ENCODE measurements at regions not wholly inside any gene's neighbourhood (a gene's known extent, or its start where the extent isn't known, plus 50 kb on each side); places are given as distances from the start of the nearest gene placed in this dataset.
A peak's percentile ranks its signal among the peaks of the same experiment; 100 is the strongest.

DNA sequence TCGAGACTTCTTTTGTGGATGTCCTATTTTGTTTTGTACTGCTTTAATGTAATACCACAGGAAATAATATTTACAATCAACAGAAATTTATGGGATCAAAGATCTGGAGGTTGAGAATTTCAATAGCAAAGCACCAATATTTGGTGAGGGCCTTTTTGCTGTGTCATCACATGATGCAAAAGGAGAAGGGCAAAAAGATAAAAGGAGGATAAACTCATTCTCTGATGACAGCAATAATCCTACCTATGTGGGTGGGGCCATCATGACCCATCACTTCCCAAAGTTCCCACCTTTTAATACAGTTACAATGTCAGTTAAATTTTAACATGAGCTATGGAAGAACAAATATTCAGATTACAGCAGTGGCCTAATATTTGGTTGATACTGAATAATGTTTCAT is 832.9 kb downstream of the OTOL1 start:
- DNase-seq (ENCODE audit: low read depth), result no peak
- TF ChIP-seq, protein P1, sequence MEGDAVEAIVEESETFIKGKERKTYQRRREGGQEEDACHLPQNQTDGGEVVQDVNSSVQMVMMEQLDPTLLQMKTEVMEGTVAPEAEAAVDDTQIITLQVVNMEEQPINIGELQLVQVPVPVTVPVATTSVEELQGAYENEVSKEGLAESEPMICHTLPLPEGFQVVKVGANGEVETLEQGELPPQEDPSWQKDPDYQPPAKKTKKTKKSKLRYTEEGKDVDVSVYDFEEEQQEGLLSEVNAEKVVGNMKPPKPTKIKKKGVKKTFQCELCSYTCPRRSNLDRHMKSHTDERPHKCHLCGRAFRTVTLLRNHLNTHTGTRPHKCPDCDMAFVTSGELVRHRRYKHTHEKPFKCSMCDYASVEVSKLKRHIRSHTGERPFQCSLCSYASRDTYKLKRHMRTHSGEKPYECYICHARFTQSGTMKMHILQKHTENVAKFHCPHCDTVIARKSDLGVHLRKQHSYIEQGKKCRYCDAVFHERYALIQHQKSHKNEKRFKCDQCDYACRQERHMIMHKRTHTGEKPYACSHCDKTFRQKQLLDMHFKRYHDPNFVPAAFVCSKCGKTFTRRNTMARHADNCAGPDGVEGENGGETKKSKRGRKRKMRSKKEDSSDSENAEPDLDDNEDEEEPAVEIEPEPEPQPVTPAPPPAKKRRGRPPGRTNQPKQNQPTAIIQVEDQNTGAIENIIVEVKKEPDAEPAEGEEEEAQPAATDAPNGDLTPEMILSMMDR (IDR thresholded peaks at IDR 0.05; ENCODE audit: low read length, missing control alignments), result no peak
- no peak overlapping the region for H3K4me3 ChIP-seq (replicated peaks; ENCODE audit: low read depth, low read length)

DNA sequence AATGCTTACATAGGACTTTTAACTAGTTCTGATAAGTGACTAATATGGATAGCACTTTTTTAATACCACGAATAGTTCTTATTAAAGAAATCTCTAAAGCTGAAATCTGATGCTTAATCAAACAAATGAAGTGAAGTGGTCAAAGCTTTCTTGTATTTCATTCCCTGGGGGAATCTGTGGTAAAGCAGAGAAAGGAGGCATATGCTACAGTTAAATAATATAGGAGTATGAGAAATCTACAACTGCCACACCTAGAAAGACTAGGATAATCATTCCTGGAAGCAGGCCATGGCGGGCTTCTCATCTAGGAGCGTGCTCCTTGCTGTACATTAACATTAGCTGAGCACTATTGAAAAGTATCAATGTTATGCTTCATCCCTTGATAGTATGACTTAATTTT is 835.7 kb downstream of the OTOL1 start:
- H3K4me3 ChIP-seq (replicated peaks; ENCODE audit: low read depth, low read length), result no peak overlapping the region
- DNase-seq (ENCODE audit: low read depth), result no peak
- TF ChIP-seq, protein P1 (IDR thresholded peaks at IDR 0.05; ENCODE audit: low read length, missing control alignments), result no peak

GRCh38 chr3:162334537-162334936 is 837.9 kb downstream of the OTOL1 start:
- no peak for DNase-seq (ENCODE audit: low read depth)
- H3K4me3 ChIP-seq (replicated peaks; ENCODE audit: low read depth, low read length), result no peak overlapping the region
- TF ChIP-seq, protein P1 (IDR thresholded peaks at IDR 0.05; ENCODE audit: low read length, missing control alignments), result no peak

DNA sequence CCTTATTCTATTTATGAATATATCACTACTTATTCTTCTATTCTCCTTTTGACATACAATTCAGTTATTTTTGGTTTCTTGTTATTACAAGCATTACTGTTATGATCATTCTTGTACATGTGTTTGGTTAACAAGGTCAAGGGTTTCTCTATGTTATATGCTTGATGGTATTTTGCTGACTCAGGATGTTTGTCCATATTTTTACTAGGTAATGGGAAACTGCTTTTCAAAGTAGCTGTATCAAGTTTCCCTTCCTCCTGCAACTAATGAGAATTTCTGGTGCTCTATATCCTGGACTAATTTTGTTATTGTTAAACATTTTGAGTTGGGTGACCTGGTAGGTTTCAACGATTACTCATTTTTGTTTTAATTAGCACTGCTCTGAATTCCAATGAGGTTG is 841.0 kb downstream of the OTOL1 start:
- no peak for DNase-seq (ENCODE audit: low read depth)
- TF ChIP-seq, protein P1 (IDR thresholded peaks at IDR 0.05; ENCODE audit: low read length, missing control alignments), result no peak
- no peak overlapping the region for H3K4me3 ChIP-seq (replicated peaks; ENCODE audit: low read depth, low read length)

DNA sequence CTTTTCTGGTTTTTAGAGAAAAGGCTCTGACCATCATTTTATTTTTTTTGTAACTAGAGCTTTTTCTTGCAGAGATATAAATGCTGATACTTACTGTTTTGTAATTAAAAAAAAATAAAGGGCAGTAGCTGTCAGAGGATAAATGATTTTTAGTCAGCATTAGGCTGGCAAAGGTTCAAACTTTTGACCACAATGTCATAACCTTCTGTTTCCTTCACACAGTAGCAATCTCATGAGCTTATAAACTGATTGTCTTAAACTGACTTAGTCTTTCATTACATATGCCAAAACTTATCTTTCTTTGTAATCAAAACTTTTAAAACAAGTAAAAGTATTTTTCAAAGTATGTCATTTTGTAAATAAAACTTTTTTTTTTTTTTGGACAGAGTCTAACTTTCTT is 841.9 kb downstream of the OTOL1 start:
- no peak overlapping the region for H3K4me3 ChIP-seq (replicated peaks; ENCODE audit: low read depth, low read length)
- TF ChIP-seq, protein P1 (IDR thresholded peaks at IDR 0.05; ENCODE audit: low read length, missing control alignments), result no peak
- peak; percentile 37 for DNase-seq (ENCODE audit: low read depth)

DNA sequence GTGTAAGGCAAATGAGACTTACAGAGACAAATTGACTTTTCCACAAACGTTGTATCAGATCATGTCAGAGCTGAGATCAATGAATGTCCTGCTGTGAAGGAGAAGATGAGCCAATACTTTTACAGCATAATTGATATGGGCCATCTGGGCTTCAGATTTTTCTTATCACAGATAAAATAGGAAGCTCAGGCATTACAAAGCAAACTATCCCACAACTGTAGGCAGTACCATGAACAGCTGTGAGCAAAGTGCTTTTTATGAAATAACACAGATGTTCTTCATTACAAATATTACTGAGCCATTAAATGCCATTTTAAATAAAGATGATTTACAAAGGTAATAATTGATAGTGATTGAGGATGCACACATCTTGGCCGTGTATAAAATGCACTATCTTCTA is 852.3 kb downstream of the OTOL1 start:
- no peak overlapping the region for H3K4me3 ChIP-seq (replicated peaks; ENCODE audit: low read depth, low read length)
- TF ChIP-seq, protein P1 (IDR thresholded peaks at IDR 0.05; ENCODE audit: low read length, missing control alignments), result no peak
- no peak for DNase-seq (ENCODE audit: low read depth)

- no peak for DNase-seq (ENCODE audit: low read depth)
- H3K4me3 ChIP-seq (replicated peaks; ENCODE audit: low read depth, low read length), result no peak overlapping the region
- TF ChIP-seq, protein P1 (IDR thresholded peaks at IDR 0.05; ENCODE audit: low read length, missing control alignments), result no peak
Measured at GRCh38 chr3:162353414-162353813, 856.8 kb downstream of the OTOL1 start.
